Neural crest cell (in vitro differentiated cells): ENCODE measurements at regions not wholly inside any gene's neighbourhood (a gene's known extent, or its start where the extent isn't known, plus 50 kb on each side); places are given as distances from the start of the nearest gene placed in this dataset.

ENCODE experiments used
- DNase-seq: peaks from one replicate; pipeline ENCODE4 v3.0.0; 2021; ENCODE audit warnings: low read depth, mixed read lengths, low spot score
- H3K27ac Mint-ChIP-seq: one replicate; pipeline ENCODE4 v1.8.0; 2021; ENCODE audit warnings: mild to moderate bottlenecking, mixed read lengths; ENCODE audit not compliant: unreplicated experiment
- H3K27me3 Mint-ChIP-seq: 2 replicates; pipeline ENCODE4 v1.8.0; 2021; ENCODE audit warnings: low read depth, mild to moderate bottlenecking, mixed read lengths
- H3K36me3 Mint-ChIP-seq: 2 replicates; pipeline ENCODE4 v1.8.0; 2021; ENCODE audit warnings: low read depth, mild to moderate bottlenecking, mixed read lengths
- H3K4me1 Mint-ChIP-seq: 2 replicates; pipeline ENCODE4 v1.8.0; 2021; ENCODE audit warnings: mixed read lengths
- H3K4me3 Mint-ChIP-seq: one replicate; pipeline ENCODE4 v1.8.0; 2021; ENCODE audit warnings: mild to moderate bottlenecking, mixed read lengths
- H3K9me3 Mint-ChIP-seq: 2 replicates; pipeline ENCODE4 v1.8.0; 2021; ENCODE audit warnings: mixed read lengths
- CTCF ChIP-seq: fragments of 200-600 bp; sonication (generic); conservative IDR thresholded peaks from 2 replicates; pipeline ENCODE4 v1.5.0; 2021; ENCODE audit warnings: antibody characterized with exemption, mild to moderate bottlenecking

- H3K36me3 Mint-ChIP-seq: peaks cover 4% of the 10 kb centered on the region
- TF ChIP-seq CTCF: no peak
Observed at GRCh38 chr6:170116636-170117035, 174.2 kb downstream of the DLL1 start.

DNA sequence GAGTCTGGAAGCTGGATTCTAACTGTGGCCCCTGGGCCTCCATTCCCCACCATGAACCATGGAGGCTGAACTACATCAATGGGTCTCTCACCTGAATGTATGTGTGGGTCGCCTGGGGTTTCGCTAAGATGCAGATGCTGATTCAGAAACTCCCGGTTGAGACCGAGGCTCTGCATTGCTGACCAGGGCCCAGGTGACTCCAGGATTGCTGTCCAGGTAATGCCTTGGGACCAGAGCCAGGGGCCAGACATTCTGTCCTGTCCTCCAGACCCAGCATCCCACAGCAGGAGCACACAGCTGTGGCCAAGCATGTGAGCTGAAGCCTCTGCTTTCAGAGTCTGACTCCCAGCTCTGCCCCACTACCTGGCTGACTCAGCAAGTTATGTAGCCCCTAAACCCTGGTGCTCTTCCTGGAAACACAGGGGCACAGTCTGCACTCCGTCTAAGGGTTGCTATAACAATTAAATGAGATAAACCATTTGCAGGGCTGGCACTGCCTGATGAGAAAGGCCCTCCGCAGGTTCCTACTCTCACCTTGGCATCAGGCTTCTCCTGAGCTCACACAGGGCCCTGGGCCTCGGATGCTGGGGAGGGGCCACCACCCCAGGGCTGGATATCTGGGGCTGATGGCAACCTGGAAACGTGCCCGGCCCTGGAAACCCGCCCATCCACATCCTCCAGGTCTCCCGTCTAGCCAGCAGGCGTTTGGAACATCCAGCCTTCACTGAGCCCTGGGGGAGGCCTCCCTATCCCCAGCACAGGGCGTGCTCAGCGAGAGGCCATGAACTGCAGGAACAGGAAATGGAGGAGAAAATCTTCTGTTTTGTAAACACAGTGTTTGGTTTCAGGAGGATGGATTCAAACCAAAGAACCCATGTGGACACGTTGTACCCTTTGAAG, 175.7 kb downstream of the DLL1 start:
- Mint-ChIP-seq H3K27me3 (peaks cover 6% of the 10 kb centered on the region), H3K36me3 (peaks cover 2% of the 10 kb centered on the region), H3K4me3 (no peak overlapping the region), H3K9me3 (peaks cover 4% of the 10 kb centered on the region), H3K4me1 (no peaks in the 10 kb centered on the region), H3K27ac (no peak overlapping the region)
- no peak for DNase-seq
- TF ChIP-seq CTCF: no peak

More at GRCh38 chr6:170116636-170117035, 174.2 kb downstream of the DLL1 start:
- no peak for DNase-seq
- H3K9me3 Mint-ChIP-seq: peaks cover 9% of the 10 kb centered on the region
- H3K4me3 Mint-ChIP-seq: no peak overlapping the region
- peaks cover 6% of the 10 kb centered on the region for H3K27me3 Mint-ChIP-seq
- H3K27ac Mint-ChIP-seq: no peak overlapping the region
- no peaks in the 10 kb centered on the region for H3K4me1 Mint-ChIP-seq

DNA sequence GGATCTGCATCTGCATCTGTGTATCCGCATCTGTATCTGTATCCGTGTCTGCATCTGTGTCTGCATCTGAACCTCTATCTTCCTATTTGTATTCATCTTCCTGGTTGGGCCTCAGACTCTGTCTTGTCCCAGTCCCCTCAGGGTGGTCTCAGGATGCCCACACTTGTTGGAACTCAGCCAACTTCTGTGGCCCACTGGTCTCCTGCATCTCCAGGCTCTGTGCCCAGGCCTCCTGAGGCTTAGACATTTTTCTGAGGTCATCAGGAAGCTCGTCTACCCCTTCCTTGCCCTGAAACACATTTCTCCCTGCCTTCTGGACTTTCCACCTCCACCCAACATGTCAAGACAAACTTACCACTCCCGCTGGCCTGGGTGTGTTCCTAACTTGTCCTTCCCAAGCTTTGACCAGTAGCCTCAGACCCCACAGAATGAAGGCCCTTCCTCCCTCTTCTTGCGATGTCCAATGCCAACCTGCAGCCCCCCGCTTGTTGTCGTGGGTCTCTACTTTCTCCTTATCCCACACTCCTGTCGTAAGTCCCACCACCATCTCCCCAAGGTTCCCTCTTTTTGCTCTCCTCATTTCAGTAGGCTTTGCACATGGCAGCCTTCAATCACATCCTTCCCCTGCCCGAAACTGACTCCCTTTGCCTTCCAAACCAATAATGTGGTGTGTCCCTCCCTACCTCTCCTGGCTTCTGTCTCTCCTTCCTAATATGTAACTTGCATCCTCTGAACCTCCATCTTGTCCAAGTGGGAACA, 176.5 kb downstream of the DLL1 start:
- Mint-ChIP-seq H3K9me3 (peaks cover 2% of the 10 kb centered on the region), H3K36me3 (no peaks in the 10 kb centered on the region), H3K4me1 (no peaks in the 10 kb centered on the region), H3K27me3 (peaks cover 6% of the 10 kb centered on the region), H3K27ac (no peak overlapping the region), H3K4me3 (no peak overlapping the region)
- no peak for TF ChIP-seq CTCF
- no peak for DNase-seq

DNA sequence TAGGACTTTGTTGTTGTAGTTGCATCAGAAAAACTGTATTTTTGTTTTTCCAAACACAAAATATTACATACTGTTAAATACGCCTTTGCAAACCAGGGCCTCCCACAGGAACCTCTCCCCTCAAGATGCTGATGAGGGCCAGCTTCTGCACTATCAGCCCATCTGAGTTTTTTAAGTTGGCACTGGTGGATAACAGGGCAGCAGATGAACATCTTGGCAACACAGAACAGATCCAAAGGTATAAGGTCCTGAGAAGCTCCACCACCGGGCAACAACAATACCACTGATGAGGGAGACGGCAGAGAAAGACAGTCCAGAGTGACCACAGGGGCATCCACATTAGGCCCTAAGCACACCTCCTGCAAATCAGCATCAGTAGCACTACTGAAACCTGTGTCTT, 177.7 kb downstream of the DLL1 start:
- H3K4me1 Mint-ChIP-seq: no peaks in the 10 kb centered on the region
- no peak overlapping the region for H3K4me3 Mint-ChIP-seq
- peaks cover 6% of the 10 kb centered on the region for H3K27me3 Mint-ChIP-seq
- TF ChIP-seq CTCF: no peak
- no peak overlapping the region for H3K27ac Mint-ChIP-seq
- H3K9me3 Mint-ChIP-seq: no peaks in the 10 kb centered on the region
- no peak for DNase-seq
- no peaks in the 10 kb centered on the region for H3K36me3 Mint-ChIP-seq

DNA sequence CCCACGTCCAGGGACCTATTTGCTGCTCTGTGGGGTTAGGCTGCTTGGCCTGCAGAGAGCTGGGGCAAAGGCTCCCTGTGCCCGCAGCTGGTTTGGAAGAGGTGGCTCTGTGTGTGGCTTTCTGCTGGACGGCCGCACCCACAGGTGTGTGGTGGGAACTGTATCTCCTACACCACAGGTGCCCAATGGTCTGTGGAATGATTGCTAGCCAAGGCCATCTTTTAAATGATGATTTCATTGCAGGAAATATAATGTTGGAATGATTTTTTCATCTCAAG, 178.4 kb downstream of the DLL1 start:
- no peak overlapping the region for H3K27ac Mint-ChIP-seq
- no peaks in the 10 kb centered on the region for H3K4me1 Mint-ChIP-seq
- no peak for DNase-seq
- no peaks in the 10 kb centered on the region for H3K9me3 Mint-ChIP-seq
- H3K27me3 Mint-ChIP-seq: peaks cover 10% of the 10 kb centered on the region
- no peaks in the 10 kb centered on the region for H3K36me3 Mint-ChIP-seq
- no peak overlapping the region for H3K4me3 Mint-ChIP-seq
- no peak for TF ChIP-seq CTCF
